PC-3 (cell line): ENCODE measurements at regions not wholly inside any gene's neighbourhood (a gene's known extent, or its start where the extent isn't known, plus 50 kb on each side); places are given as distances from the start of the nearest gene placed in this dataset.

ENCODE experiments used
- ATAC-seq: fragments of 200-7000 bp; cut with Tn5 transposase; 2 replicates; pipeline ENCODE4 v1.9.1; 2020; ENCODE audit warnings: mild to moderate bottlenecking, moderate library complexity
- BruUV-seq: library from RNA; stranded (reverse); fragments of 400-500 nt; replicated peaks from 2 replicates; lab custom pipeline; 2021; lab: Mats Ljungman, UMichigan
- CTCF ChIA-PET: fragments of 300-600 bp; sonication (Branson Sonifier 250); formaldehyde crosslinking; loops from one replicate; lab custom pipeline; 2022; ENCODE audit warnings: antibody characterized with exemption; lab: Charles Lee
- POLR2A ChIA-PET: fragments of 300-600 bp; sonication (Branson Sonifier 250); formaldehyde crosslinking; loops from one replicate; lab custom pipeline; 2022; ENCODE audit warnings: antibody characterized with exemption; ENCODE audit not compliant: unreplicated experiment; lab: Charles Lee
- DNase-seq: peaks from one replicate; pipeline ENCODE4 v3.0.0-alpha.2; 2015
- H2AFZ ChIP-seq: fragments of 300-600 bp; sonication (generic); 2 replicates; pipeline ENCODE4 v1.6.0; 2016; ENCODE audit warnings: antibody characterized with exemption, low read length
- H3F3A ChIP-seq: fragments of 300-600 bp; sonication (generic); one replicate; pipeline ENCODE4 v1.6.0; 2017; ENCODE audit warnings: antibody characterized with exemption, low read length, control low read depth, mild to moderate bottlenecking; ENCODE audit not compliant: unreplicated experiment
- H3K27ac ChIP-seq: fragments of 300-600 bp; sonication (generic); 2 replicates; pipeline ENCODE4 v1.5.1; 2016; ENCODE audit warnings: mild to moderate bottlenecking, low read length
- H3K27me3 ChIP-seq: fragments of 300-600 bp; sonication (generic); 2 replicates; pipeline ENCODE4 v1.6.1; 2016; ENCODE audit warnings: low read length, mixed read lengths
- H3K36me3 ChIP-seq: fragments of 300-600 bp; sonication (generic); 2 replicates; pipeline ENCODE4 v1.6.1; 2016; ENCODE audit warnings: low read depth, mixed run types, low read length, mixed read lengths
- H3K4me1 ChIP-seq: fragments of 300-600 bp; sonication (generic); 2 replicates; pipeline ENCODE4 v1.5.1; 2016; ENCODE audit warnings: low read length; ENCODE audit not compliant: insufficient read depth
- H3K4me2 ChIP-seq: fragments of 300-600 bp; sonication (generic); 2 replicates; pipeline ENCODE4 v1.6.0; 2016; ENCODE audit warnings: low read length
- H3K4me3 ChIP-seq: fragments of 300-600 bp; sonication (generic); 2 replicates; pipeline ENCODE4 v1.5.1; 2016; ENCODE audit warnings: mild to moderate bottlenecking, low read length, mixed read lengths
- H3K79me2 ChIP-seq: fragments of 300-600 bp; sonication (generic); 2 replicates; pipeline ENCODE4 v1.6.1; 2017; ENCODE audit warnings: low read length, mixed read lengths
- H3K9ac ChIP-seq: fragments of 300-600 bp; sonication (generic); 2 replicates; pipeline ENCODE4 v1.6.0; 2016; ENCODE audit warnings: mild to moderate bottlenecking, low read length
- H3K9me2 ChIP-seq: fragments of 300-600 bp; sonication (generic); replicated peaks from 2 replicates; pipeline ENCODE4 v1.6.1; 2016; ENCODE audit warnings: mixed run types, low read length, mixed read lengths
- H3K9me3 ChIP-seq: fragments of 300-600 bp; sonication (generic); 2 replicates; pipeline ENCODE4 v1.6.1; 2016; ENCODE audit warnings: low read length, mixed read lengths
- H4K20me1 ChIP-seq: fragments of 300-600 bp; sonication (generic); 2 replicates; pipeline ENCODE4 v1.6.1; 2016; ENCODE audit warnings: low read length, mixed read lengths
- CTCF ChIP-seq: fragments of 300-600 bp; sonication (generic); conservative IDR thresholded peaks from 2 replicates; pipeline ENCODE4 v1.5.1; 2017; ENCODE audit warnings: antibody characterized with exemption, low read depth, mild to moderate bottlenecking, low read length
- EZH2 ChIP-seq: fragments of 300-600 bp; sonication (generic); IDR thresholded peaks from one replicate; pipeline ENCODE4 v1.6.1; 2017; ENCODE audit warnings: antibody characterized with exemption, mild to moderate bottlenecking, low read length; ENCODE audit not compliant: unreplicated experiment
- EZH2phosphoT487 ChIP-seq: fragments of 300-600 bp; sonication (generic); IDR thresholded peaks from 2 replicates; pipeline ENCODE4 v1.6.1; 2018; ENCODE audit warnings: mild to moderate bottlenecking, antibody characterized with exemption, low read length, borderline replicate concordance
- intact Hi-C: fragments of 100-400 bp; cut with micrococcal nuclease; formaldehyde crosslinking; loops from 2 replicates; pipeline ENCODE4 v1.9.0; 2023

- Histone ChIP-seq H3K9me2 (no peaks in the 10 kb centered on the region), H3K4me2 (no peak overlapping the region), H3K27me3 (peaks cover 7% of the 10 kb centered on the region; the same call in 1 of the 2 replicates), H3K27ac (no peak overlapping the region), H3K36me3 (no peaks in the 10 kb centered on the region), H3K4me1 (no peaks in the 10 kb centered on the region), H2AFZ (no peak overlapping the region), H3K9me3 (no peaks in the 10 kb centered on the region), H3K9ac (no peak overlapping the region), H3K79me2 (no peaks in the 10 kb centered on the region), H4K20me1 (no peaks in the 10 kb centered on the region), H3F3A (no peaks in the 10 kb centered on the region), H3K4me3 (no peak overlapping the region)
- intact Hi-C loops = no loop called here
- POLR2A ChIA-PET = no interaction called here
- TF ChIP-seq EZH2 = no peak
- no peak for TF ChIP-seq CTCF
- no peak for TF ChIP-seq EZH2phosphoT487
- no peak for DNase-seq
- no TSS peak for BruUV-seq
- no peak for ATAC-seq
- CTCF ChIA-PET = no interaction called here
Observed at GRCh38 chr6:163695414-163695864, 280.9 kb downstream of the QKI start.

- no peaks in the 10 kb centered on the region for H3K79me2 ChIP-seq
- H2AFZ ChIP-seq = no peak overlapping the region
- H3K9ac ChIP-seq = no peak overlapping the region
- H4K20me1 ChIP-seq = no peaks in the 10 kb centered on the region
- DNase-seq (no peak), ATAC-seq (no peak)
- TF ChIP-seq EZH2 = no peak
- no peak for TF ChIP-seq EZH2phosphoT487
- CTCF ChIA-PET = no interaction called here
- peaks cover 9% of the 10 kb centered on the region; the same call in 1 of the 2 replicates for H3K27me3 ChIP-seq
- H3K36me3 ChIP-seq = no peaks in the 10 kb centered on the region
- no peak overlapping the region for H3K27ac ChIP-seq
- no peak overlapping the region for H3K4me3 ChIP-seq
- H3K4me1 ChIP-seq = no peaks in the 10 kb centered on the region
- no peaks in the 10 kb centered on the region for H3K9me3 ChIP-seq
- intact Hi-C loops = no loop called here
- H3F3A ChIP-seq = no peaks in the 10 kb centered on the region
- H3K9me2 ChIP-seq = no peaks in the 10 kb centered on the region
- POLR2A ChIA-PET = no interaction called here
- no TSS peak for BruUV-seq
- H3K4me2 ChIP-seq = no peak overlapping the region
Observed at GRCh38 chr6:163694988-163695398, 280.5 kb downstream of the QKI start.

- DNase-seq = no peak
- no peak overlapping the region for H3K9ac ChIP-seq
- BruUV-seq = no TSS peak
- no peaks in the 10 kb centered on the region for H4K20me1 ChIP-seq
- H3K9me3 ChIP-seq = no peaks in the 10 kb centered on the region
- TF ChIP-seq EZH2phosphoT487 (no peak), CTCF (no peak), EZH2 (no peak)
- H3K27ac ChIP-seq = no peak overlapping the region
- intact Hi-C loops = no loop called here
- H2AFZ ChIP-seq = no peak overlapping the region
- CTCF ChIA-PET = no interaction called here
- H3K4me3 ChIP-seq = no peak overlapping the region
- H3K4me2 ChIP-seq = no peak overlapping the region
- H3K27me3 ChIP-seq = peaks cover 9% of the 10 kb centered on the region; the same call in 1 of the 2 replicates
- no peaks in the 10 kb centered on the region for H3K36me3 ChIP-seq
- no peaks in the 10 kb centered on the region for H3K9me2 ChIP-seq
- POLR2A ChIA-PET = no interaction called here
- no peak for ATAC-seq
- H3F3A ChIP-seq = no peaks in the 10 kb centered on the region
- no peaks in the 10 kb centered on the region for H3K4me1 ChIP-seq
- H3K79me2 ChIP-seq = no peaks in the 10 kb centered on the region
Observed at GRCh38 chr6:163694072-163694471, 279.6 kb downstream of the QKI start.
